Esophagus muscularis mucosa (tissue), 4 donors: ENCODE measurements at regions not wholly inside any gene's neighbourhood (a gene's known extent, or its start where the extent isn't known, plus 50 kb on each side); places are given as distances from the start of the nearest gene placed in this dataset.

Experiments used
- DNase-seq: peaks from one replicate; pipeline ENCODE4 v3.0.0-alpha.2; 2017; ENCODE audit errors: extremely low spot score
- H3K27ac ChIP-seq, 4 donors: fragments of 200-600 bp; sonication (generic); replicated peaks in 1 of 4; 1 replicate in 3 of 4; 2 replicates in 1 of 4; pipeline ENCODE4 v1.5.1; 2016 to 2019; ENCODE audit warnings: mild to moderate bottlenecking in 1 of 4
- H3K27me3 ChIP-seq, 4 donors: fragments of 200-600 bp; sonication (generic); one replicate each; pipeline versions ENCODE4 v1.5.1 to v1.6.0; 2016 to 2019
- H3K36me3 ChIP-seq, 4 donors: fragments of 200-600 bp; sonication (generic); one replicate each; pipeline ENCODE4 v1.5.1; 2016 to 2019
- H3K4me1 ChIP-seq, 4 donors: fragments of 200-600 bp; sonication (generic); one replicate each; pipeline ENCODE4 v1.5.1; 2016 to 2019
- H3K4me3 ChIP-seq, 4 donors: fragments of 200-600 bp; sonication (generic); 1 replicate in 2 of 4; 2 replicates in 2 of 4; pipeline ENCODE4 v1.5.1; 2016 to 2019; ENCODE audit warnings: mild to moderate bottlenecking in 4 of 4, moderate library complexity in 1 of 4
- H3K9me3 ChIP-seq, 4 donors: fragments of 200-600 bp; sonication (generic); 1 replicate in 3 of 4; 2 replicates in 1 of 4; pipeline ENCODE4 v1.5.1; 2016 to 2019
- CTCF ChIP-seq, 3 experiments: fragments of 200-600 bp in 2 of 3; fragments of 450-650 bp in 1 of 3; sonication (generic) in 2 of 3; IDR thresholded peaks; one replicate each; pipeline ENCODE4 v1.5.1; 2017 to 2019; ENCODE audit warnings: antibody characterized with exemption in 3 of 3, mild to moderate bottlenecking in 2 of 3, moderate library complexity in 1 of 3
- EP300 ChIP-seq: sonication (generic); formaldehyde crosslinking; IDR thresholded peaks from one replicate; pipeline ENCODE4 v1.6.1; 2017; ENCODE audit warnings: antibody characterized with exemption
- POLR2A ChIP-seq: fragments of 450-650 bp; IDR thresholded peaks from one replicate; pipeline ENCODE4 v1.6.1; 2017; ENCODE audit warnings: antibody characterized with exemption, moderate library complexity, mild to moderate bottlenecking, low read depth
- POLR2AphosphoS5 ChIP-seq, 2 donors: sonication (generic); formaldehyde crosslinking; IDR thresholded peaks; one replicate each; pipeline ENCODE4 v1.6.1; 2017; ENCODE audit warnings: antibody characterized with exemption in 2 of 2
- WGBS: methylation state at CpG from one replicate; pipeline ENCODE4 v1.1.5; 2018; 5-methylcytosine and 5-hydroxymethylcytosine counted together
- intact Hi-C: fragments of 100-400 bp; cut with DNase I; formaldehyde crosslinking; loops from one replicate; pipeline ENCODE4 v1.15.1; 2023

DNA sequence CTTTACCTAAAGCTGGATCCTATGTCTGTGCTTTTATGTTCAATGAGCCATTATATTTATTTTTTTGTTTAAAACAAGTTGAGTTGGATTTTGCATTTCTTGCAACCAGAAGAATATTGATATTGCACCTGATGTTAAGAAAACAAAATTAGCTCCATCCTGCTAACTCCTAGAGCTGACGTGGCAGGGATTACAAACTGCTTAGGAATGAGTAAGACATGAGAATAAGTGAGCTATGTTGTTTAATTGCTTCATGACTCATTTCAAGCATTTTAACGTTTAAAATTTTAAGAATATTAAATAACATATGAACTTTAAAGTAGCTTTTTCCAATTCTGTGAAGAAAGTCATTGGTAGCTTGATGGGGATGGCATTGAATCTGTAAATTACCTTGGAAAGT lies 663.5 kb downstream of the EPM2A start:
- H3K4me1 ChIP-seq, result no peaks in the 10 kb centered on the region
- 58% methylated on average over 2 of the region's 2 CpGs for WGBS
- intact Hi-C loops, result no loop called here

GRCh38 chr6:145073811-145074210 lies 661.5 kb downstream of the EPM2A start:
- H3K9me3 ChIP-seq, result peaks cover 0 to 7% (median 4%) of the 10 kb centered on the region in 4 donors
- intact Hi-C loops, result no loop called here
- H3K27me3 ChIP-seq, result no peaks in the 10 kb centered on the region
- no peak overlapping the region for H3K27ac ChIP-seq
- no peak overlapping the region for H3K4me3 ChIP-seq
- peaks cover 0 to 11% (median 6%) of the 10 kb centered on the region in 4 donors for H3K4me1 ChIP-seq
- no peak for DNase-seq
- H3K36me3 ChIP-seq, result no peaks in the 10 kb centered on the region
- TF ChIP-seq POLR2A, result no peak
- no peak for TF ChIP-seq EP300
- TF ChIP-seq POLR2AphosphoS5 (IDR thresholded peaks at IDR 0.05), result no peak
- TF ChIP-seq CTCF (IDR thresholded peaks at IDR 0.05), result no peak
- WGBS, result 68% methylated on average over 2 of the region's 2 CpGs

More for the DNA sequence above, 663.5 kb downstream of the EPM2A start:
- no peak overlapping the region for H3K4me3 ChIP-seq
- TF ChIP-seq POLR2A, result no peak
- no peak for TF ChIP-seq EP300
- TF ChIP-seq POLR2AphosphoS5 (IDR thresholded peaks at IDR 0.05), result no peak
- no peak for TF ChIP-seq CTCF (IDR thresholded peaks at IDR 0.05)
- H3K27me3 ChIP-seq, result no peaks in the 10 kb centered on the region
- H3K27ac ChIP-seq, result no peak overlapping the region
- H3K36me3 ChIP-seq, result no peaks in the 10 kb centered on the region
- H3K9me3 ChIP-seq, result peaks cover 0 to 7% (median 4%) of the 10 kb centered on the region in 4 donors
- DNase-seq, result no peak

GRCh38 chr6:145074805-145075204 lies 660.5 kb downstream of the EPM2A start:
- H3K4me1 ChIP-seq, result peaks cover 0 to 11% (median 6%) of the 10 kb centered on the region in 4 donors
- no peaks in the 10 kb centered on the region for H3K27me3 ChIP-seq
- no peak for DNase-seq
- peaks cover 0 to 7% (median 4%) of the 10 kb centered on the region in 4 donors for H3K9me3 ChIP-seq
- intact Hi-C loops, result no loop called here
- H3K27ac ChIP-seq, result no peak overlapping the region
- TF ChIP-seq POLR2AphosphoS5 (IDR thresholded peaks at IDR 0.05), result no peak
- no peaks in the 10 kb centered on the region for H3K36me3 ChIP-seq
- H3K4me3 ChIP-seq, result no peak overlapping the region

- TF ChIP-seq EP300 (no peak), CTCF (IDR thresholded peaks at IDR 0.05) (no peak), POLR2A (no peak), POLR2AphosphoS5 (IDR thresholded peaks at IDR 0.05) (no peak)
- Histone ChIP-seq H3K27me3 (no peaks in the 10 kb centered on the region), H3K36me3 (no peaks in the 10 kb centered on the region), H3K9me3 (peaks cover 0 to 7% (median 4%) of the 10 kb centered on the region in 4 donors), H3K4me3 (no peak overlapping the region), H3K4me1 (peaks cover 0 to 13% (median 8%) of the 10 kb centered on the region in 4 donors), H3K27ac (no peak overlapping the region)
- DNase-seq, result no peak
- 83% methylated on average over 1 of the region's 1 CpG for WGBS
- intact Hi-C loops, result no loop called here
Measured at GRCh38 chr6:145075425-145075824, 659.9 kb downstream of the EPM2A start.

- TF ChIP-seq POLR2A (no peak), EP300 (no peak), CTCF (IDR thresholded peaks at IDR 0.05) (no peak), POLR2AphosphoS5 (IDR thresholded peaks at IDR 0.05) (no peak)
- Histone ChIP-seq H3K4me3 (no peak overlapping the region), H3K27ac (no peak overlapping the region), H3K27me3 (no peaks in the 10 kb centered on the region), H3K4me1 (peaks cover 0 to 19% (median 11%) of the 10 kb centered on the region in 4 donors), H3K36me3 (no peaks in the 10 kb centered on the region), H3K9me3 (peaks cover 0 to 7% (median 4%) of the 10 kb centered on the region in 4 donors)
- DNase-seq, result no peak
- intact Hi-C loops, result no loop called here
- 85% methylated on average over 8 of the region's 8 CpGs for WGBS
Measured at GRCh38 chr6:145076115-145076841, 659.0 kb downstream of the EPM2A start.
